Retina (tissue), 1 donor: ENCODE measurements at regions not wholly inside any gene's neighbourhood (a gene's known extent, or its start where the extent isn't known, plus 50 kb on each side); places are given as distances from the start of the nearest gene placed in this dataset.

Source experiments
- DNase-seq: peaks from one replicate; pipeline ENCODE4 v3.0.0-alpha.2; 2016

DNA sequence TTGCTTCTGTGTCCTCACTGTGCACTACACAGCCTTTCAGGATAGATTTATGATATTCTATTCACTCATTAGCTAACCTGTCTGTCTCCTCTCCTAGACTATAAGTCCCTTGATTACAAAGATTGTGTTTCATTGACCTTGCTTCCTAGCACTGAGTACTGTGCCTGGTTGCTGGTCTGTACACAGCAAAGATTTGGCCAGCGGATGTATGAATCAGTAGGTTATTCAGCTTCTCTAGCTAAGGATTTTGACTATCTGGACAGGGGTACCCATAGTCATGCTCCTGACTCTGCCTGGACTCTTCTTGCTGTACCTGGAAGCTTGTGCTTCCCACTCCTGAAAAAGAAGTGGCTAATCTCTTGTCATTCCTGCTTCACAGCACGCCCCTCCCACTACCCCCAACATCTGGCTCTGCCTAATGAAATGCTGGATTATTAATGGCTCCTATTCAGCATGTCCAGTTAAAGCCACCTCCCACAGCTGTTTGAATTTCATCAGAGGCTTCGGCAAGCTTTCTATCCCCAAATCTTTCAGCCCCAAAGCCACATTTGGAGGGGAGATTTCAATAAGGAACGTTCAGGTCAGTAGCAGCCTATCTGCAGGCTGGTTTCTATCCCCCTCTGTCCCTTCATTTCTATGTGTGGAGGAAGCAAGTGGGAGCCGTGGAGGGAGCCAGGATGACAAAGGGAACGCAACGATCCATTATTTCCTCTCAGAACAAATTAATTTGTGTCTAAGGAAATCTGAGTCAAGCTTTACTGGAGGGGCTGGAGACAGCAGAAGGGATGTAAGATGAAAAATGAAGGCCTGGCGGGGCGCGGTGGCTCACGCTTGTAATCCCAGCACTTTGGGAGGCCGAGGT lies 64.8 kb upstream of the PPM1J start:
- DNase-seq, result no peak

- DNase-seq, result no peak
These were observed 63.0 kb upstream of the PPM1J start for GRCh38 chr1:112778137-112778536.

GRCh38 chr1:112776688-112777087 lies 61.6 kb upstream of the PPM1J start:
- no peak for DNase-seq

- no peak for DNase-seq
These were observed 57.6 kb upstream of the PPM1J start for GRCh38 chr1:112772781-112773180.

DNA sequence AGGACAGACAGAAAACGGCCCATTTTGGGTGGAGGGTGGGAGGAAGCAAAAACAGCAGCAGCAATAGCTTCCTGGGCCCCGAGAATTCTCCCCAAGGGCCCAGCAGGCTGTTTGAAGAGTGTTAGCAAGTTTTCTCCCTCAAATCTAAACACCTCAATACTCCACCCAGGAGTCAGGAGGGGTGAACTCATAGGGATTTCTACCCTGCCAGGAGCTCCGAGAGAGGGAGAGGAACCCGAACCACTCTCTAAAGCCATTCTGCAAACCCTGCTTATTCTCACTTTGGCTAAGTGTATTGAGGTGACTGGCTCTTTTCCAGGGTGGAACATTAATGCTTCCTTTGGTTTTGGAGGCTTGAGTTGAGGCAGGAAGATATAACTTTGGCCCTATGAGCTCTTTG lies 55.6 kb upstream of the PPM1J start:
- no peak for DNase-seq

DNA sequence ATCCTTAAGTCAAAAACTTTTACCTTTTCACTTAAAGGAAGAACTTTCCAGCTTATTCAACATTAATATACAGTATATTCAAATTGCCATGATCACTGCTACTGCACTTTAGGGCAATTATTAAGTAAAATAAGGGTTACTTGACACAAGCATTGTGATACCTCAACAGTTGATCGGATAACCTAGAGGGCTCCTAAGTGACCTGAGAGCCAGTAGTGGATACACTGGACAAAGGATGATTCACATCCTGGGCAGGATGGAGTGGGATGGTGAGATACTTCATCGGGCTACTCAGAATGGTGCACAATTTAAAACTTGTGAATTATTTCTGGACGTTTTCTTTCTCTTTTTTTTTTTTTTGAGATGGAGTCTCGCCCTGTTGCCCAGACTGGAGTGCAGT lies 54.5 kb upstream of the PPM1J start:
- no peak for DNase-seq

DNA sequence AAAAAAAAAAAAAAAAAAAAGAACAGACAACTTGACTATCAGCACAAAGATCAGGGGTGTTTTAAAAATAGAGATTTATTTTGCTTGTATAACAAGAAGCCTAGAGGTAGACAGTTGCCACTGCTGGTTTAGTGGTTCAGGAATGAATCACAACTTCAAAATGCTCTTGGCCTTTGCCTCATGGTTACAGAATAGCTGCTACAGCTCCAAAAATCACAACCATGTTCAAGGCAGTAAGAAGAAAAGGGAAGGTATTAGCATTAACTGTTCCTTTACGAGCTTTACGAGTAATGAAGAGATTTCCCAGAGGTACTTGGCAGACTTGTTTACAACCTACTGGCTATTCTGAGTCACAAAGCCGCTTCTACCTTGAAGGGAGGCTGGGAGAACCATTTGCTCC lies 52.5 kb upstream of the PPM1J start:
- no peak for DNase-seq
